ENCODE measurements at regions not wholly inside any gene's neighbourhood (a gene's known extent, or its start where the extent isn't known, plus 50 kb on each side); places are given as distances from the start of the nearest gene placed in this dataset.
A peak's percentile ranks its signal among the peaks of the same experiment; 100 is the strongest.

GRCh38 chr18:27899893-27900292, 277.0 kb downstream of the CDH2 start:
- DNase-seq (ENCODE audit: low spot score) = no peak

GRCh38 chr18:27894746-27895145, 282.2 kb downstream of the CDH2 start:
- no peak for DNase-seq (ENCODE audit: low spot score)

GRCh38 chr18:27887711-27888495, 289.0 kb downstream of the CDH2 start:
- DNase-seq (ENCODE audit: low spot score) = no peak

GRCh38 chr18:27887287-27887686, 289.6 kb downstream of the CDH2 start:
- DNase-seq (ENCODE audit: low spot score) = no peak

GRCh38 chr18:27879540-27879939, 297.4 kb downstream of the CDH2 start:
- DNase-seq (ENCODE audit: low spot score) = no peak

- no peak for DNase-seq (ENCODE audit: low spot score)
Observed at GRCh38 chr18:27871726-27872125, 305.2 kb downstream of the CDH2 start.

GRCh38 chr18:27869735-27870134, 307.2 kb downstream of the CDH2 start:
- DNase-seq (ENCODE audit: low spot score) = no peak

- DNase-seq (ENCODE audit: low spot score) = no peak
Observed at GRCh38 chr18:27865431-27865830, 311.5 kb downstream of the CDH2 start.

GRCh38 chr18:27863780-27864430, 313.0 kb downstream of the CDH2 start:
- DNase-seq (ENCODE audit: low spot score) = no peak

- no peak for DNase-seq (ENCODE audit: low spot score)
Observed at GRCh38 chr18:27862041-27862682, 314.8 kb downstream of the CDH2 start.

GRCh38 chr18:27861539-27861938, 315.4 kb downstream of the CDH2 start:
- no peak for DNase-seq (ENCODE audit: low spot score)

GRCh38 chr18:27860701-27861107, 316.2 kb downstream of the CDH2 start:
- DNase-seq (ENCODE audit: low spot score) = peak; percentile 7

GRCh38 chr18:27860011-27860410, 316.9 kb downstream of the CDH2 start:
- no peak for DNase-seq (ENCODE audit: low spot score)

GRCh38 chr18:27856820-27857219, 320.1 kb downstream of the CDH2 start:
- no peak for DNase-seq (ENCODE audit: low spot score)

GRCh38 chr18:27855486-27855885, 321.4 kb downstream of the CDH2 start:
- DNase-seq (ENCODE audit: low spot score) = no peak

GRCh38 chr18:27854631-27855030, 322.3 kb downstream of the CDH2 start:
- no peak for DNase-seq (ENCODE audit: low spot score)

- no peak for DNase-seq (ENCODE audit: low spot score)
Observed at GRCh38 chr18:27848336-27848735, 328.6 kb downstream of the CDH2 start.

GRCh38 chr18:27847412-27847811, 329.5 kb downstream of the CDH2 start:
- DNase-seq (ENCODE audit: low spot score) = no peak

- no peak for DNase-seq (ENCODE audit: low spot score)
Observed at GRCh38 chr18:27845897-27846296, 331.0 kb downstream of the CDH2 start.

GRCh38 chr18:27843783-27844777, 332.9 kb downstream of the CDH2 start:
- no peak for DNase-seq (ENCODE audit: low spot score)

- peak; percentile 27 for DNase-seq (ENCODE audit: low spot score)
Observed at GRCh38 chr18:27839141-27839540, 337.8 kb downstream of the CDH2 start.

GRCh38 chr18:27838225-27838624, 338.7 kb downstream of the CDH2 start:
- DNase-seq (ENCODE audit: low spot score) = no peak
